ENCODE measurements at regions not wholly inside any gene's neighbourhood (a gene's known extent, or its start where the extent isn't known, plus 50 kb on each side); places are given as distances from the start of the nearest gene placed in this dataset.

GRCh38 chr3:178236555-178237277 is 299.5 kb upstream of the KCNMB2 start:
- Histone ChIP-seq H3K36me3 (no peaks in the 10 kb centered on the region), H3K9me3 (replicated peaks) (peaks cover 14% of the 10 kb centered on the region), H3K27ac (replicated peaks) (no peak overlapping the region), H3K4me3 (no peak overlapping the region), H3K27me3 (ENCODE audit: low read depth) (no peaks in the 10 kb centered on the region), H3K4me1 (peaks cover 7% of the 10 kb centered on the region)
- no peak for DNase-seq
- TF ChIP-seq CTCF (IDR thresholded peaks at IDR 0.05; ENCODE audit: borderline replicate concordance) = no peak
- intact Hi-C loops (cut with micrococcal nuclease) = no loop called here

- Histone ChIP-seq H3K4me1 (peaks cover 7% of the 10 kb centered on the region), H3K4me3 (no peak overlapping the region), H3K27me3 (ENCODE audit: low read depth) (no peaks in the 10 kb centered on the region), H3K27ac (replicated peaks) (no peak overlapping the region), H3K9me3 (replicated peaks) (peaks cover 14% of the 10 kb centered on the region), H3K36me3 (no peaks in the 10 kb centered on the region)
- DNase-seq = no peak
- intact Hi-C loops (cut with micrococcal nuclease) = no loop called here
- TF ChIP-seq CTCF (IDR thresholded peaks at IDR 0.05; ENCODE audit: borderline replicate concordance) = no peak
Observed at GRCh38 chr3:178238179-178238578, 298.1 kb upstream of the KCNMB2 start.

GRCh38 chr3:178244733-178245709 is 291.2 kb upstream of the KCNMB2 start:
- Histone ChIP-seq H3K36me3 (no peaks in the 10 kb centered on the region), H3K4me3 (no peak overlapping the region), H3K9me3 (replicated peaks) (peaks cover 12% of the 10 kb centered on the region), H3K27me3 (ENCODE audit: low read depth) (no peaks in the 10 kb centered on the region), H3K27ac (replicated peaks) (no peak overlapping the region), H3K4me1 (no peaks in the 10 kb centered on the region)
- intact Hi-C loops (cut with micrococcal nuclease) = no loop called here
- no peak for TF ChIP-seq CTCF (IDR thresholded peaks at IDR 0.05; ENCODE audit: borderline replicate concordance)
- no peak for DNase-seq

GRCh38 chr3:178246004-178246403 is 290.2 kb upstream of the KCNMB2 start:
- Histone ChIP-seq H3K27ac (replicated peaks) (no peak overlapping the region), H3K36me3 (no peaks in the 10 kb centered on the region), H3K4me1 (no peaks in the 10 kb centered on the region), H3K4me3 (no peak overlapping the region), H3K27me3 (ENCODE audit: low read depth) (no peaks in the 10 kb centered on the region), H3K9me3 (replicated peaks) (peaks cover 6% of the 10 kb centered on the region)
- intact Hi-C loops (cut with micrococcal nuclease) = no loop called here
- DNase-seq = no peak
- TF ChIP-seq CTCF (IDR thresholded peaks at IDR 0.05; ENCODE audit: borderline replicate concordance) = no peak

GRCh38 chr3:178255315-178255714 is 280.9 kb upstream of the KCNMB2 start:
- DNase-seq = no peak
- Histone ChIP-seq H3K4me1 (no peaks in the 10 kb centered on the region), H3K9me3 (replicated peaks) (peaks cover 2% of the 10 kb centered on the region), H3K4me3 (no peak overlapping the region), H3K36me3 (no peaks in the 10 kb centered on the region), H3K27ac (replicated peaks) (no peak overlapping the region), H3K27me3 (ENCODE audit: low read depth) (no peaks in the 10 kb centered on the region)
- intact Hi-C loops (cut with micrococcal nuclease) = no loop called here
- TF ChIP-seq CTCF (IDR thresholded peaks at IDR 0.05; ENCODE audit: borderline replicate concordance) = no peak

Data from left ventricle myocardium inferior (tissue), 1 donor.